Middle frontal gyrus (tissue), 1 donor: ENCODE measurements at regions not wholly inside any gene's neighbourhood (a gene's known extent, or its start where the extent isn't known, plus 50 kb on each side); places are given as distances from the start of the nearest gene placed in this dataset.

ENCODE experiments used
- DNase-seq: peaks from one replicate; pipeline ENCODE4 v3.0.0-alpha.2; 2015; ENCODE audit warnings: low spot score; ENCODE audit errors: extremely low spot score

- DNase-seq: no peak
Measured at GRCh38 chr4:107318078-107318477, 282.0 kb upstream of the DKK2 start.

- no peak for DNase-seq
Measured at GRCh38 chr4:107317611-107318010, 281.5 kb upstream of the DKK2 start.

- no peak for DNase-seq
Measured at GRCh38 chr4:107315584-107315983, 279.5 kb upstream of the DKK2 start.

- no peak for DNase-seq
Measured at GRCh38 chr4:107314156-107314555, 278.0 kb upstream of the DKK2 start.

GRCh38 chr4:107312366-107312765 lies 276.3 kb upstream of the DKK2 start:
- no peak for DNase-seq

GRCh38 chr4:107304699-107305286 lies 268.7 kb upstream of the DKK2 start:
- no peak for DNase-seq

GRCh38 chr4:107299646-107300045 lies 263.5 kb upstream of the DKK2 start:
- no peak for DNase-seq

- DNase-seq: no peak
Measured at GRCh38 chr4:107292979-107293378, 256.9 kb upstream of the DKK2 start.

GRCh38 chr4:107283587-107284559 lies 247.8 kb upstream of the DKK2 start:
- no peak for DNase-seq

- DNase-seq: no peak
Measured at GRCh38 chr4:107279733-107280132, 243.6 kb upstream of the DKK2 start.

GRCh38 chr4:107278791-107279483 lies 242.8 kb upstream of the DKK2 start:
- no peak for DNase-seq

- no peak for DNase-seq
Measured at GRCh38 chr4:107276052-107276451, 239.9 kb upstream of the DKK2 start.

- DNase-seq: no peak
Measured at GRCh38 chr4:107275225-107275624, 239.1 kb upstream of the DKK2 start.

GRCh38 chr4:107270614-107271013 lies 234.5 kb upstream of the DKK2 start:
- DNase-seq: no peak

GRCh38 chr4:107269175-107269574 lies 233.1 kb upstream of the DKK2 start:
- DNase-seq: no peak

- no peak for DNase-seq
Measured at GRCh38 chr4:107265859-107266258, 229.7 kb upstream of the DKK2 start.

GRCh38 chr4:107261241-107261874 lies 225.2 kb upstream of the DKK2 start:
- DNase-seq: no peak

GRCh38 chr4:107258359-107258758 lies 222.2 kb upstream of the DKK2 start:
- no peak for DNase-seq

GRCh38 chr4:107255596-107255995 lies 219.5 kb upstream of the DKK2 start:
- no peak for DNase-seq

GRCh38 chr4:107255114-107255513 lies 219.0 kb upstream of the DKK2 start:
- no peak for DNase-seq

- no peak for DNase-seq
Measured at GRCh38 chr4:107253579-107254068, 217.5 kb upstream of the DKK2 start.
